ENCODE measurements at regions not wholly inside any gene's neighbourhood (a gene's known extent, or its start where the extent isn't known, plus 50 kb on each side); places are given as distances from the start of the nearest gene placed in this dataset.

DNA sequence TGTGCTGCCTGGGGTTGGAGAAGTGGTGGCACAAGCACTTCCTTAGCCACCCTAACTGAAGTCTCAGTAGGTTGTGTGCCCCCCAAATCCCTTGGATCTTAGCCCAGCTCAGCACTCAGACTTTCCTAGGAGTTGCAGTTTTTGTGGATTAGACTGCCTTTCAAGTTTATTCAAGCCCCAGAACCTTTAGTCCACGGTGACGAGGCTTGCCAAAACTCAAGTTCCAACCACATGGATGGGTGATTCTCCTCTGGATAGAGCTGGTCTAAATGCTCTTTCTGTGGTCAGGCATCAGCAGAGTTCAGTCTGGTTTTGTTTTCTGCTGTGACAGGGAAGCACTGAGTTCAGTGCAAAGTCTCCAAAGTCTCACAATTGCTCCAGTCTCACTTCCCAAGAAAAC is 2858.7 kb downstream of the PCDH9 start:
- TF ChIP-seq, protein P1, sequence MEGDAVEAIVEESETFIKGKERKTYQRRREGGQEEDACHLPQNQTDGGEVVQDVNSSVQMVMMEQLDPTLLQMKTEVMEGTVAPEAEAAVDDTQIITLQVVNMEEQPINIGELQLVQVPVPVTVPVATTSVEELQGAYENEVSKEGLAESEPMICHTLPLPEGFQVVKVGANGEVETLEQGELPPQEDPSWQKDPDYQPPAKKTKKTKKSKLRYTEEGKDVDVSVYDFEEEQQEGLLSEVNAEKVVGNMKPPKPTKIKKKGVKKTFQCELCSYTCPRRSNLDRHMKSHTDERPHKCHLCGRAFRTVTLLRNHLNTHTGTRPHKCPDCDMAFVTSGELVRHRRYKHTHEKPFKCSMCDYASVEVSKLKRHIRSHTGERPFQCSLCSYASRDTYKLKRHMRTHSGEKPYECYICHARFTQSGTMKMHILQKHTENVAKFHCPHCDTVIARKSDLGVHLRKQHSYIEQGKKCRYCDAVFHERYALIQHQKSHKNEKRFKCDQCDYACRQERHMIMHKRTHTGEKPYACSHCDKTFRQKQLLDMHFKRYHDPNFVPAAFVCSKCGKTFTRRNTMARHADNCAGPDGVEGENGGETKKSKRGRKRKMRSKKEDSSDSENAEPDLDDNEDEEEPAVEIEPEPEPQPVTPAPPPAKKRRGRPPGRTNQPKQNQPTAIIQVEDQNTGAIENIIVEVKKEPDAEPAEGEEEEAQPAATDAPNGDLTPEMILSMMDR (IDR thresholded peaks at IDR 0.05) = no peak
- TF ChIP-seq POLR2A (IDR thresholded peaks at IDR 0.05) (no peak), EP300 (IDR thresholded peaks at IDR 0.05) (no peak)

Measured in suprapubic skin (tissue), 3 donors.